GM12878 (cell line): ENCODE measurements at regions not wholly inside any gene's neighbourhood (a gene's known extent, or its start where the extent isn't known, plus 50 kb on each side); places are given as distances from the start of the nearest gene placed in this dataset.

Source experiments
- CHD2 ChIP-seq: IDR thresholded peaks from 2 replicates; pipeline ENCODE4 v1.6.1; 2011; ENCODE audit warnings: low read depth, low read length, improper control_type of control experiment, borderline replicate concordance
- EP300 ChIP-seq, 2 experiments: fragments of 150-350 bp in 1 of 2; IDR thresholded peaks; 2 replicates each; pipeline ENCODE4 v1.6.1; 2011 to 2012; ENCODE audit warnings: low read depth in 2 of 2, low read length in 2 of 2, borderline replicate concordance in 1 of 2, improper control_type of control experiment in 1 of 2, inconsistent platforms in 1 of 2; ENCODE audit not compliant: control insufficient read depth in 1 of 2
- FOS ChIP-seq: IDR thresholded peaks from 3 replicates; pipeline ENCODE4 v1.6.1; 2011; ENCODE audit warnings: borderline replicate concordance; ENCODE audit not compliant: insufficient read length; ENCODE audit errors: extremely low read depth
- GABPA ChIP-seq: IDR thresholded peaks from 2 replicates; pipeline ENCODE4 v1.6.1; 2014; ENCODE audit warnings: antibody characterized with exemption, low read depth, mild to moderate bottlenecking, inconsistent platforms
- HCFC1 ChIP-seq: fragments of 150-350 bp; IDR thresholded peaks from 2 replicates; pipeline ENCODE4 v1.6.1; 2014; ENCODE audit warnings: low read length
- TF ChIP-seq, protein P1 (sequence below), 3 experiments: IDR thresholded peaks in 2 of 3; conservative IDR thresholded peaks in 1 of 3; 2 replicates each; pipeline ENCODE4 v1.5.1; 2011; ENCODE audit warnings: low read depth in 3 of 3, low read length in 3 of 3, mild to moderate bottlenecking in 3 of 3, control low read depth in 2 of 3, moderate library complexity in 2 of 3, inconsistent platforms in 1 of 3, mixed read lengths in 1 of 3; ENCODE audit not compliant: control insufficient read depth in 2 of 3, insufficient read depth in 1 of 3; ENCODE audit errors: extremely low read depth in 1 of 3
- TF ChIP-seq, protein P2 (sequence below): fragments of 450-650 bp; IDR thresholded peaks from 2 replicates; pipeline ENCODE4 v1.6.1; 2017; ENCODE audit warnings: antibody characterized with exemption, mild to moderate bottlenecking, moderate library complexity

DNA sequence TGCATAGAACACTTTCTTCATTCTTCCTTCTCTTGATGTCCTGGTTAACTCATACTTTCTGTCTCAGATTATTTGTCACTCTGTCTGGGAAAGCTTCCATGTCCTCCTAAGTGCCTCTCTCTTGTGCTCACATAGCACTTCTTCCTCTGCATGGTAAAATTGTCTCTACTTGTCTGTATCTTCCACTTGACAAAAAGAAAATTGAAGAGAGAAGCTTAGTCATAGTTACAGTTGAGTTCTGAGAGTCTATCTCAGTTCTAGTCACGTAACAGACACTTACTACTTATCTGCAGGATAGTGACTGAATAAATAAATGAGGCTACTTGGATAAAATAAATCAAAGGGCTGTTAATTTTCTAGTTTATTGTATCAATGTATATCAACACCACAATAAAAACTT, 458.1 kb downstream of the HTR7 start:
- TF ChIP-seq, protein P1, sequence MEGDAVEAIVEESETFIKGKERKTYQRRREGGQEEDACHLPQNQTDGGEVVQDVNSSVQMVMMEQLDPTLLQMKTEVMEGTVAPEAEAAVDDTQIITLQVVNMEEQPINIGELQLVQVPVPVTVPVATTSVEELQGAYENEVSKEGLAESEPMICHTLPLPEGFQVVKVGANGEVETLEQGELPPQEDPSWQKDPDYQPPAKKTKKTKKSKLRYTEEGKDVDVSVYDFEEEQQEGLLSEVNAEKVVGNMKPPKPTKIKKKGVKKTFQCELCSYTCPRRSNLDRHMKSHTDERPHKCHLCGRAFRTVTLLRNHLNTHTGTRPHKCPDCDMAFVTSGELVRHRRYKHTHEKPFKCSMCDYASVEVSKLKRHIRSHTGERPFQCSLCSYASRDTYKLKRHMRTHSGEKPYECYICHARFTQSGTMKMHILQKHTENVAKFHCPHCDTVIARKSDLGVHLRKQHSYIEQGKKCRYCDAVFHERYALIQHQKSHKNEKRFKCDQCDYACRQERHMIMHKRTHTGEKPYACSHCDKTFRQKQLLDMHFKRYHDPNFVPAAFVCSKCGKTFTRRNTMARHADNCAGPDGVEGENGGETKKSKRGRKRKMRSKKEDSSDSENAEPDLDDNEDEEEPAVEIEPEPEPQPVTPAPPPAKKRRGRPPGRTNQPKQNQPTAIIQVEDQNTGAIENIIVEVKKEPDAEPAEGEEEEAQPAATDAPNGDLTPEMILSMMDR (IDR thresholded peaks at IDR 0.05 in 2 of 3, conservative IDR thresholded peaks at IDR 0.05 in 1 of 3; ENCODE audit: control insufficient read depth in 2 of 3, extremely low read depth in 1 of 3, insufficient read depth in 1 of 3, low read depth in 3 of 3, low read length in 3 of 3) = no peak
- TF ChIP-seq EP300 (IDR thresholded peaks at IDR 0.05; ENCODE audit: borderline replicate concordance in 1 of 2, control insufficient read depth in 1 of 2, low read depth in 2 of 2, low read length in 2 of 2) = no peak
- TF ChIP-seq CHD2 = no peak
- TF ChIP-seq, protein P2, sequence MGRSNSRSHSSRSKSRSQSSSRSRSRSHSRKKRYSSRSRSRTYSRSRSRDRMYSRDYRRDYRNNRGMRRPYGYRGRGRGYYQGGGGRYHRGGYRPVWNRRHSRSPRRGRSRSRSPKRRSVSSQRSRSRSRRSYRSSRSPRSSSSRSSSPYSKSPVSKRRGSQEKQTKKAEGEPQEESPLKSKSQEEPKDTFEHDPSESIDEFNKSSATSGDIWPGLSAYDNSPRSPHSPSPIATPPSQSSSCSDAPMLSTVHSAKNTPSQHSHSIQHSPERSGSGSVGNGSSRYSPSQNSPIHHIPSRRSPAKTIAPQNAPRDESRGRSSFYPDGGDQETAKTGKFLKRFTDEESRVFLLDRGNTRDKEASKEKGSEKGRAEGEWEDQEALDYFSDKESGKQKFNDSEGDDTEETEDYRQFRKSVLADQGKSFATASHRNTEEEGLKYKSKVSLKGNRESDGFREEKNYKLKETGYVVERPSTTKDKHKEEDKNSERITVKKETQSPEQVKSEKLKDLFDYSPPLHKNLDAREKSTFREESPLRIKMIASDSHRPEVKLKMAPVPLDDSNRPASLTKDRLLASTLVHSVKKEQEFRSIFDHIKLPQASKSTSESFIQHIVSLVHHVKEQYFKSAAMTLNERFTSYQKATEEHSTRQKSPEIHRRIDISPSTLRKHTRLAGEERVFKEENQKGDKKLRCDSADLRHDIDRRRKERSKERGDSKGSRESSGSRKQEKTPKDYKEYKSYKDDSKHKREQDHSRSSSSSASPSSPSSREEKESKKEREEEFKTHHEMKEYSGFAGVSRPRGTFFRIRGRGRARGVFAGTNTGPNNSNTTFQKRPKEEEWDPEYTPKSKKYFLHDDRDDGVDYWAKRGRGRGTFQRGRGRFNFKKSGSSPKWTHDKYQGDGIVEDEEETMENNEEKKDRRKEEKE = no peak
- TF ChIP-seq GABPA = no peak
- no peak for TF ChIP-seq HCFC1
- no peak for TF ChIP-seq FOS
